Stimulated activated CD4-positive, alpha-beta T cell treated with anti-CD3 and anti-CD28 coated beads, Interleukin-12 subunit alpha, Interleukin-12 subunit beta, amount 100 ng/mL, for 4 hours (primary cell): ENCODE measurements at regions not wholly inside any gene's neighbourhood (a gene's known extent, or its start where the extent isn't known, plus 50 kb on each side); places are given as distances from the start of the nearest gene placed in this dataset.
"Not testable (repeated sequence)": the region's sequence is repeated elsewhere in the genome, so short reads cannot be mapped to it uniquely, and the experiment has no call there.

ENCODE experiments used
- DNase-seq: peaks from one replicate; pipeline ENCODE4 v3.0.0-alpha.2; 2020

DNA sequence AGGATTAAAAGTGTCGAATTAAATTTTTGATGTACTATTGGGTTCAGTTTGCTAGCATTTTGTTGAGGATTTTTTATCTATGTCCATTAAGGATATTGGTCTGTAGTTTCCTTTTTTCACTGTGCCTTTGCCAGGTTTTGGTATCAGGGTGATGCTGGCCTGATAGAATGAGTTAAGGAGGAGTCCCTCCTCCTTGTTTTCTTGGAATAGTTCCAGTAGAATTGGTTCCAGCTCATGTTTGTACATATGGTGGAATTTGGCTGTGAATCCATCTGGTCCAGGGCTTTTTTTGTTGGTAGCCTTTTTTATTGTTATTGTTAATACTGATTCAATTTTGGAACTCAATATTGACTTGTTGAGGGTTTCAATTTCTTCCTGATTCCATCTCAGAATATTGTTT lies 141.8 kb downstream of the SIM1 start:
- no peak for DNase-seq

DNA sequence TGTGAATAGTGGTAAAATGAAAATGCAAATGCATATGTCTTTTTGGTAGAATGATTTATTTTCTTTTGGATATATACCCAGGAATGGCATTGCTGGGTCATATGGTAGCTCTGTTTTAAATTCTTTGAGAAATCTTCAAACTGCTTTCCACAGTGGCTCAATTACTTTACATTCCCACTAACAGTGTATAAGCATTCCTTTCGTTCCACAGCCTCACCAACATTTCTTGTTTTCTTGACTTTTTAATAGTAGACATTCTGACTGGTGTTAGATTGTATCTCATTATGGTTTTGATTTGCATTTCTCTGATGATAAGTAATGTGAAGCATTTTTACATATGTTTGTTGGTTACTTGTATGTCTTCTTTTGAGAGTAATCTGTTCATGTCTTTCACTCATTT lies 144.0 kb downstream of the SIM1 start:
- no peak for DNase-seq

GRCh38 chr6:100317031-100317430 lies 147.7 kb downstream of the SIM1 start:
- no peak for DNase-seq

DNA sequence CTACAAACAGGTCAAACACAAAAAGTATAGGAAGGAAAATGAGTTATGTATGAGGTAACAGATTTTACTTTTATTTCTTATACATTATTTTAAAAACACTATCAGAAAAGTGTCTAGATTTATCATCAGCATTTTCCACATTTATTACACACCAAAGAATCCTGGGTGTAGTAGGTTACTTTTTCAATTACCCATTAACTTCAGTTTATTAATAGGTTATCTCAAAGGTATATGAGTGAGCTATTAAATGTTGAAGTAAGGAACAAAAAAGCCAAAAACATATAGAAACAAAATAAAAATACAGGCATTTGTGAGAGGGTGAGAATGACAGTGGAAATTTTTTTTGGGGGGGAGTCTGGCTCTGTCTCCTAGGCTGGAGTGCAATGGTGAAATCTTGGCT lies 150.5 kb downstream of the SIM1 start:
- no peak for DNase-seq

GRCh38 chr6:100311707-100312251 lies 152.9 kb downstream of the SIM1 start:
- no peak for DNase-seq

GRCh38 chr6:100309174-100309573 lies 155.5 kb downstream of the SIM1 start:
- DNase-seq: no peak

- no peak for DNase-seq
Measured at GRCh38 chr6:100307561-100307960, 157.2 kb downstream of the SIM1 start.

GRCh38 chr6:100305209-100305869 lies 159.4 kb downstream of the SIM1 start:
- DNase-seq: no peak

GRCh38 chr6:100304575-100304974 lies 160.1 kb downstream of the SIM1 start:
- no peak for DNase-seq

GRCh38 chr6:100301731-100302130 lies 163.0 kb downstream of the SIM1 start:
- no peak for DNase-seq

GRCh38 chr6:100300221-100300736 lies 164.4 kb downstream of the SIM1 start:
- DNase-seq: no peak

GRCh38 chr6:100296810-100297544 lies 167.7 kb downstream of the SIM1 start:
- no peak for DNase-seq

- not testable (repeated sequence) for DNase-seq
Measured at GRCh38 chr6:100295172-100295571, 169.5 kb downstream of the SIM1 start.

DNA sequence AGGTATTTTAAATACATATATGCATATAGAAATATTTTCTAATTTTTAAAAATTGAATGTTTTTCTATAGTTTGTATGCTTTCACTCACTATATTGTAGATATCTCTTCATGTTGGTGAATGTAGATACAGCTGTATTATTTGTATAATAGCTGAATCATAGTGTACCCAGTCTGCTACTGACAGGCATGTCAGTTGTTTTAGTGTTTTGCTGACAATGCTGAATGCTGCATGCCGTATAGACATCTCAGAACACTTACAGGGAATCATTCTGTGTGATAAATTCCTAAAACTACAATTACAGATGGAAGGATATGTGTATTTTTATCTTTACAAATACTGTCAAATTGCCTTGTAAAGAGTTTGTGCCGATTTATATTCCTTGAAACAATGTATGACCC lies 175.4 kb downstream of the SIM1 start:
- DNase-seq: no peak

- no peak for DNase-seq
Measured at GRCh38 chr6:100288311-100288710, 176.4 kb downstream of the SIM1 start.

GRCh38 chr6:100283285-100283684 lies 181.4 kb downstream of the SIM1 start:
- no peak for DNase-seq

DNA sequence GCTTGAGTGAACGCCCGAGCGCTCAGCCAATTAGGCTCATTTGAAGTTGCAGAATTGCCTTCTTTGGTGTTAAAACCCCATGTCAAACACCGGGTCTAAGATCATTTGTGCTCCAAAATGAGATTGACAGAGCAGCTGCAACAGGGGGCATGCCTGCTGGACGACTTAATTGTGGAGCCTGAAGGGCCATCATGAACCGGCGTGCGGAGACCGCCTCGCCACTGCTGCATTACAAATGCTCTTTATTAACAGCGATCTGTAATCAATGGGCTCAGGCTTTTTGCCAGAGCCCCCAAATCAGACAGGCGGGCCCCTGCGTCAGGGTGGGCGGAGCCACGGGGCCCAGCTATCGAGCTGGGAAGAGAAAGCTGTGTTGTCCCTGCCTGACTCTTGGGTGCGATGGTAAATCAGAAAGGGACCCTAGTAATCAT lies 183.2 kb downstream of the SIM1 start:
- DNase-seq: no peak

DNA sequence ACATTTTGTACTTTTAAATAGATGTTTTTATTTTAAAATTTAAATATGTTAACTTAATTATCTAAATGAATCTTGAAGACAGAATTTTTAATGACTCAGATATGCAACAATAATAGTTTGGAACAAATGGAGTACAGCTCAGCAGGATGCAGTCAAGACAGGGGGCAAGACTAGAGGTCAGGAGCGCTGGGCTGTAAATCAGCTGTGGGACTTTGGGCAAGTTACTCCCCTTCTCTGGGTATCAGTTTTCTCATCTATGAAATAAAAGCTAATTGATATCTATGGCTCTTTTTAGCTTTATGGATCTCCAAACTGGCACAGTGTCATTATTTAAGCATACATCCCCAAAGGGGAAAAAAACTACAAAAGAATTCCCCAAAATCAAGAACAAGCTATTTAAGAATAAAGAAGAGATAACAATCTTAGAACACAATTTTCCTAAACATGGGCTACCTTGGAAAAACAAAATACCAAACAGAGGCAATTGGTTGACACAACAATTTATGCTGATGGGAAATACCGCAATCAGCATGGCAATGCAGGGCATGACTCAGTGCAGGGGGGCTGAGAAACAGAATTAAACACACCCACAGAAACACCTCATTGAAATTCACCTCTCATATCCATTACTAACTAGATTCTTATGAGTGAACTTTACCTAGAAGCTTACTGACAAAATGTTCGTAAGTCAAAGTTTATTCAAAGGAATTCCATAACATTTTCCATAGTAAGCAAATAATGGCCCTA lies 188.2 kb downstream of the SIM1 start:
- DNase-seq: no peak

DNA sequence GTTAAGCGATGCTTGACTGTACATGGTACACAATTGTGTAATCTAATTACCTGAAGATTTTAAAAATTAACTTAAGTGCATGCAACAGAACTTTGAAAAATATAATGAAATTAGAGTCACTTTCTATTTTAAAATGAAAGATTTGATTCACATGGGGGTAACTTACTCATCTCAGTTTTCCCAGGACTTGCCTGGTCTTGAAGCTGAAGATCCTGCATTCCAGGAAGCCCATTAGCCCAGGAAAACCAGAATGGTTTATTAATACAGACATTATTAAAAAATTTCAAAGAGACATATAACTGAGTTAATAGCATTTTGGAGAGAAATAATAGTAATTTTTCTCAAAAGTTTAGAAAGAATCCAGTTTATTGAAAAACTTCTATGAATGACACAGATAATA lies 190.6 kb downstream of the SIM1 start:
- DNase-seq: no peak

- DNase-seq: no peak
Measured at GRCh38 chr6:100271625-100272024, 193.1 kb downstream of the SIM1 start.

GRCh38 chr6:100271202-100271601 lies 193.5 kb downstream of the SIM1 start:
- DNase-seq: no peak

DNA sequence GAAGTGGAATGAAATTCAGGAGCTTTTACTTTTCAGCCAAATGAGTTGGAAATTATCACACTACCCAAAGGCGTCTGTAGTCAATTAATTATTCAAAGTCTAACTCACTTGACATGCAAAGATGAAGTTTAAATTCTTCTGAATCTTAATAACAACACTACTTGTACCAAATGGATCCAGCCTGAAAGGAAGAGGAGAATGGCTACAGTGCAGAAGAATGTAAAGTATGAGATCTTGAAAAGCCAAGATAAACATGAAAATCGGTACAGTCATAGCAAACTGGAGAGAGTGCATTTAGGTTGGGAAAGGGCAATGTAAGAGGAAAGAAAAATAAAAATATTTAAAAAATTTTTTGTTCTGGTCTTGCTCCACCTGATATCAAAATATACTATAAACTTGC lies 195.5 kb downstream of the SIM1 start:
- DNase-seq: no peak

- no peak for DNase-seq
Measured at GRCh38 chr6:100268326-100268725, 196.4 kb downstream of the SIM1 start.
